WTC11 (cell line): ENCODE measurements at regions not wholly inside any gene's neighbourhood (a gene's known extent, or its start where the extent isn't known, plus 50 kb on each side); places are given as distances from the start of the nearest gene placed in this dataset.

ENCODE experiments used
- ATAC-seq: fragments of 200-7000 bp; cut with Tn5 transposase; 2 replicates; pipeline ENCODE4 v1.10.0; 2021; ENCODE audit warnings: mild to moderate bottlenecking, moderate library complexity
- CTCF ChIA-PET: fragments of 300-600 bp; sonication (Branson Sonifier 250); formaldehyde crosslinking; loops from one replicate; lab custom pipeline; 2021; ENCODE audit warnings: antibody characterized with exemption; lab: Charles Lee
- POLR2A ChIA-PET: fragments of 350-600 bp; sonication (Branson Sonifier 250); formaldehyde crosslinking; loops from one replicate; lab custom pipeline; 2021; ENCODE audit warnings: antibody characterized with exemption; lab: Charles Lee
- DNase-seq: peaks from one replicate; pipeline ENCODE4 v3.0.0; 2021; ENCODE audit warnings: low spot score
- H3K27ac Mint-ChIP-seq: 2 replicates; pipeline ENCODE4 v1.8.0; 2021; ENCODE audit warnings: mixed read lengths
- H3K27me3 Mint-ChIP-seq: 2 replicates; pipeline ENCODE4 v1.8.0; 2021; ENCODE audit warnings: low read depth, mild to moderate bottlenecking, moderate library complexity, mixed read lengths
- H3K36me3 Mint-ChIP-seq: 2 replicates; pipeline ENCODE4 v1.8.0; 2021; ENCODE audit warnings: mixed read lengths
- H3K4me1 Mint-ChIP-seq: 2 replicates; pipeline ENCODE4 v1.8.0; 2022; ENCODE audit warnings: mixed read lengths
- H3K4me3 Mint-ChIP-seq: 2 replicates; pipeline ENCODE4 v1.8.0; 2021; ENCODE audit warnings: mild to moderate bottlenecking, moderate library complexity, mixed read lengths
- H3K9me3 Mint-ChIP-seq: 2 replicates; pipeline ENCODE4 v1.8.0; 2021; ENCODE audit warnings: mixed read lengths
- AFF4 ChIP-seq: sonication (generic); formaldehyde crosslinking; IDR thresholded peaks from 2 replicates; pipeline ENCODE4 v1.8.1; 2023; ENCODE audit warnings: mild to moderate bottlenecking, missing genetic modification reagents, borderline replicate concordance
- ATF1 ChIP-seq: sonication (generic); formaldehyde crosslinking; IDR thresholded peaks from 2 replicates; pipeline ENCODE4 v1.8.1; 2023; ENCODE audit warnings: mild to moderate bottlenecking, moderate library complexity, missing genetic modification reagents
- ATF6 ChIP-seq: sonication (generic); formaldehyde crosslinking; IDR thresholded peaks from 2 replicates; pipeline ENCODE4 v1.8.1; 2023; ENCODE audit warnings: mild to moderate bottlenecking, missing genetic modification reagents
- CBFB ChIP-seq: sonication (generic); formaldehyde crosslinking; IDR thresholded peaks from 2 replicates; pipeline ENCODE4 v1.8.1; 2022; ENCODE audit warnings: mild to moderate bottlenecking, low read depth, missing genetic modification reagents
- ERG ChIP-seq: fragments of 250-450 bp; sonication (Bioruptor Pico); IDR thresholded peaks from 2 replicates; pipeline ENCODE4 v1.8.0; 2021; ENCODE audit warnings: mild to moderate bottlenecking
- FOXJ3 ChIP-seq: sonication (generic); formaldehyde crosslinking; IDR thresholded peaks from 2 replicates; pipeline ENCODE4 v1.9.0; 2021; ENCODE audit warnings: missing genetic modification reagents, mild to moderate bottlenecking, borderline replicate concordance
- GABPB1 ChIP-seq: sonication (generic); formaldehyde crosslinking; IDR thresholded peaks from 2 replicates; pipeline ENCODE4 v1.8.1; 2023; ENCODE audit warnings: mild to moderate bottlenecking, missing genetic modification reagents
- HMGXB4 ChIP-seq: sonication (generic); formaldehyde crosslinking; IDR thresholded peaks from 2 replicates; pipeline ENCODE4 v1.8.1; 2023; ENCODE audit warnings: mild to moderate bottlenecking, moderate library complexity, missing genetic modification reagents
- IRF2 ChIP-seq: sonication (generic); formaldehyde crosslinking; IDR thresholded peaks from 2 replicates; pipeline ENCODE4 v1.8.0; 2022; ENCODE audit warnings: low read depth, missing genetic modification reagents, borderline replicate concordance
- KAT7 ChIP-seq: sonication (generic); formaldehyde crosslinking; IDR thresholded peaks from 2 replicates; pipeline ENCODE4 v1.8.1; 2023; ENCODE audit warnings: missing genetic modification reagents, mild to moderate bottlenecking, borderline replicate concordance
- MLX ChIP-seq: sonication (generic); formaldehyde crosslinking; IDR thresholded peaks from 2 replicates; pipeline ENCODE4 v1.8.1; 2023; ENCODE audit warnings: mild to moderate bottlenecking, missing genetic modification reagents, moderate library complexity
- MXD4 ChIP-seq: fragments of 250-450 bp; sonication (Bioruptor Pico); IDR thresholded peaks from 2 replicates; pipeline ENCODE4 v1.8.0; 2021; ENCODE audit warnings: mild to moderate bottlenecking, moderate library complexity, borderline replicate concordance
- SP1 ChIP-seq: sonication (generic); formaldehyde crosslinking; conservative IDR thresholded peaks from 2 replicates; pipeline ENCODE4 v1.8.1; 2022; ENCODE audit warnings: missing genetic modification reagents
- STAT6 ChIP-seq: sonication (generic); formaldehyde crosslinking; conservative IDR thresholded peaks from 2 replicates; pipeline ENCODE4 v1.8.1; 2023; ENCODE audit warnings: mild to moderate bottlenecking, low read depth, missing genetic modification reagents, moderate library complexity
- ZBTB21 ChIP-seq: sonication (generic); formaldehyde crosslinking; IDR thresholded peaks from 2 replicates; pipeline ENCODE4 v1.8.1; 2023; ENCODE audit warnings: mild to moderate bottlenecking, missing genetic modification reagents, borderline replicate concordance
- ZNF232 ChIP-seq: sonication (generic); formaldehyde crosslinking; IDR thresholded peaks from 2 replicates; pipeline ENCODE4 v1.8.0; 2022; ENCODE audit warnings: mild to moderate bottlenecking, missing genetic modification reagents
- ZNF281 ChIP-seq: sonication (generic); formaldehyde crosslinking; IDR thresholded peaks from 2 replicates; pipeline ENCODE4 v1.8.0; 2023; ENCODE audit warnings: mild to moderate bottlenecking, missing genetic modification reagents
- ZNF512 ChIP-seq: sonication (generic); formaldehyde crosslinking; IDR thresholded peaks from 2 replicates; pipeline ENCODE4 v1.8.1; 2022; ENCODE audit warnings: missing genetic modification reagents, borderline replicate concordance

GRCh38 chr13:111927181-111927540 lies 139.8 kb upstream of the SOX1 start:
- Mint-ChIP-seq H3K27ac (no peak overlapping the region), H3K4me3 (no peak overlapping the region), H3K27me3 (peaks cover 6% of the 10 kb centered on the region), H3K36me3 (peaks cover 4% of the 10 kb centered on the region), H3K4me1 (peaks cover 9% of the 10 kb centered on the region), H3K9me3 (peaks cover 6% of the 10 kb centered on the region)
- CTCF ChIA-PET = no interaction called here
- POLR2A ChIA-PET = no interaction called here
- ATAC-seq (no peak), DNase-seq (no peak)
- TF ChIP-seq MLX (CRISPR knock-in tag) (no peak), STAT6 (no peak), IRF2 (CRISPR knock-in tag) (no peak), CBFB (CRISPR knock-in tag) (no peak), ZNF512 (CRISPR knock-in tag) (no peak), ZBTB21 (CRISPR knock-in tag) (no peak), KAT7 (CRISPR knock-in tag) (no peak), ZNF281 (no peak), ATF6 (CRISPR knock-in tag) (no peak), FOXJ3 (no peak), SP1 (CRISPR knock-in tag) (no peak), ERG (CRISPR knock-in tag) (no peak), HMGXB4 (CRISPR knock-in tag) (no peak), ATF1 (no peak), AFF4 (no peak), MXD4 (CRISPR knock-in tag) (no peak), GABPB1 (CRISPR knock-in tag) (no peak), ZNF232 (CRISPR knock-in tag) (no peak)
